GOT3 (cell line): ENCODE measurements at regions not wholly inside any gene's neighbourhood (a gene's known extent, or its start where the extent isn't known, plus 50 kb on each side); places are given as distances from the start of the nearest gene placed in this dataset.
A peak's percentile ranks its signal among the peaks of the same experiment; 100 is the strongest.
"Not testable (repeated sequence)": the region's sequence is repeated elsewhere in the genome, so short reads cannot be mapped to it uniquely, and the experiment has no call there.

ENCODE experiments used
- DNase-seq: peaks from one replicate; lab custom pipeline; 2025; ENCODE audit warnings: mixed read lengths; lab: John Stamatoyannopoulos, UW

GRCh38 chr7:47089461-47089860 is 492.4 kb downstream of the TNS3 start:
- no peak for DNase-seq

- no peak for DNase-seq
These were observed 492.9 kb downstream of the TNS3 start for GRCh38 chr7:47089068-47089417.

- DNase-seq, result peak; percentile 25
These were observed 493.4 kb downstream of the TNS3 start for GRCh38 chr7:47088329-47089067.

GRCh38 chr7:47087866-47088265 is 494.0 kb downstream of the TNS3 start:
- no peak for DNase-seq

- DNase-seq, result no peak
These were observed 496.2 kb downstream of the TNS3 start for GRCh38 chr7:47085491-47086275.

- no peak for DNase-seq
These were observed 498.2 kb downstream of the TNS3 start for GRCh38 chr7:47083476-47084250.

GRCh38 chr7:47080816-47081215 is 501.1 kb downstream of the TNS3 start:
- DNase-seq, result no peak

- DNase-seq, result no peak
These were observed 503.7 kb downstream of the TNS3 start for GRCh38 chr7:47078241-47078640.

- DNase-seq, result no peak
These were observed 507.2 kb downstream of the TNS3 start for GRCh38 chr7:47074702-47075153.

GRCh38 chr7:47073284-47073683 is 508.6 kb downstream of the TNS3 start:
- no peak for DNase-seq

GRCh38 chr7:47071866-47072265 is 510.0 kb downstream of the TNS3 start:
- no peak for DNase-seq

- DNase-seq, result no peak
These were observed 512.4 kb downstream of the TNS3 start for GRCh38 chr7:47069385-47070076.

GRCh38 chr7:47066976-47067614 is 514.8 kb downstream of the TNS3 start:
- DNase-seq, result no peak

- no peak for DNase-seq
These were observed 525.2 kb downstream of the TNS3 start for GRCh38 chr7:47056731-47057130.

GRCh38 chr7:47052541-47053208 is 529.2 kb downstream of the TNS3 start:
- DNase-seq, result not testable (repeated sequence)

GRCh38 chr7:47049234-47049774 is 532.6 kb downstream of the TNS3 start:
- no peak for DNase-seq

- no peak for DNase-seq
These were observed 534.5 kb downstream of the TNS3 start for GRCh38 chr7:47047384-47047783.

GRCh38 chr7:47046949-47047348 is 535.0 kb downstream of the TNS3 start:
- DNase-seq, result no peak

GRCh38 chr7:47045207-47046051 is 536.5 kb downstream of the TNS3 start:
- DNase-seq, result peak; percentile 20

GRCh38 chr7:47044625-47045024 is 537.3 kb downstream of the TNS3 start:
- DNase-seq, result no peak
